HS-5 (cell line): ENCODE measurements at regions not wholly inside any gene's neighbourhood (a gene's known extent, or its start where the extent isn't known, plus 50 kb on each side); places are given as distances from the start of the nearest gene placed in this dataset.

Experiments
- DNase-seq: peaks from one replicate; pipeline ENCODE4 v3.0.0-alpha.2; 2012; ENCODE audit warnings: low read depth

DNA sequence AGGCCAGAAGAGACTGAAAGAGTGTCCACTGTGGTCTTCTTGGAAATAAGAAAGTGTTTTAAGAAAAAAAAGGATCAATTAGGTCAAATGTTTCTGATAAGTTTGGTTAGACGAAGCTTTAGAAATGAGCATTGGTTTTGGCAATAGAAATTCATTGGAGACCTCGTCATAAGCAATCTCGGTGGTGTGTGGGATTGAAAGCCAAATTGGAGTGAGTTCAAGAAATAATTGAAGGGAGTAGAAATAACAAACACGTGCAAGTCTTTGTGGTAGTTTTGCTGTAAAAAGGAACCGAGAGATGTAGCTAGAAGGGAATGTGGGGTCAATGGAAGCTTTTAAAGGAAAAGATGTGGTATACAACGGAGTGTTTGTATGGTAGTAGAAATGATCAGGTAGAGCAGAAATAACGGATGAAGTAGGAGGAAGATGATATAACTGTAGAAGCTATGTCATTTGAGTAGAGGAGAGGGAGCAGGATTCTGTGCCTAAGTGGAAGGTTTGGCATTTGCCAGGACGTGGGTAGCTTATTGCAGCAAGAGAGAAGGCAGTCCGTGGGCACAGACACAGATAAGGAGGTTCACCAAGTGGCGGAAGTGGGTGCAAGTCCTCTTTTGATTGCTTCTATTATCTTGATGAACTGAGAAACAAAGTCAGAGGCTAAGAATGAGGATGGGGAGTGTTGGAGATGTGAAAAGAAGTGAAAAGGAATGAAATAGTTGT lies 146.2 kb downstream of the DACT1 start:
- no peak for DNase-seq

DNA sequence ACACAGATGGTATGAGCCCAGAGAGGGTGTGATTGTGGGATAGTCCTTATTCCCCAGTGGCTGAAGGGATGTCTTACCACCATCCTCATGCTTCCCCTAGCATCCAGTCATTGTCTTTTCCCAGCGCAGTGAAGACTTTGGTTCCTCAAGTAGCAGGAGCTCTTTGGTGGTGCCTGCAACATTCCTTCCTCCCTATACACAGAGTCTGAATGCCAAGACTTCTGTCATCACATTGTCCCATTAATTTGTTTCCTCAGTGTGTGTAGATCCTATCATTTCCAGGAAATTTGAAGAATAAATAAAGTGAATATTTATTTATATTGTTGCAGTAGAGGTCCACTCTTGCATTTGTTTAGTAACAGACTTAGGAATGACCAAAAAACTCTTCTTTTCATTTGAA lies 147.2 kb downstream of the DACT1 start:
- DNase-seq = no peak

DNA sequence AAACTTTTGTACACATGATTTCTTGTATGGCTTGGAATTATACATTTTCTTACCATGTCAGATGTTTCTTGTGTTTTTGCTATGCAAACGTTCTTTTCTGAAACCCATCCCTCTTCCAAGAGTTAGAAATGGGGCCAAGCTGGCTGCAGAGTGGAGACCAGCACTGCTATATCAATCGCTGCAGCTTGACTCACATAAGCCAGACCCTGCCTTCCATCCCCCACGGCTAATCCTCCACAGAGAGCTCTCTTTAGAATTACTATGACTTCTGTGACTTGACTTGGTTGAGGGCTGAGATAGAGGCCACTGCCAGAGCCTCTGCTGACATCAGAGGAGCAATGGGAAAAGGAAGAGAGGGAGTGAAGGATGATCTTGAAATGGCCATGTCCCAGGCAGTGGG lies 147.9 kb downstream of the DACT1 start:
- DNase-seq = no peak

DNA sequence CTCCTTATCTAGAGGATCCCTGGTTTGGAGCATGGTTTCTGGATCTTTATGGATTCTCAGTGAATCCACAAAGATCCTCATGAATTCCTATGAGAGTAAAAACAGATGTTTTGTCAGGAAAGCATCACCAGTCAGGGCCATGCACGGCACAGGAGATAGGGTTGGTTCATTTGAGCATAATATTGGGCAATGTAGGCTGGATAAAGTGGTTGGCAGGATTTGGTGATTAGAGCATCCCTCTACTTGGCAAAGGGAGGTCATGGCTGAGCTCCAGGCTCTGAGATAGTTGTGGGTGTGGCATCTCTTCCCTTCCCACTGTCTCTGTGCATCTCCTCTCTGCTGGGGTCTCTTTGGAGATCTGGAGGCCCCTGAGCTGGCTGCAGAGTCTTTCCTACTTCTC lies 149.8 kb downstream of the DACT1 start:
- no peak for DNase-seq

DNA sequence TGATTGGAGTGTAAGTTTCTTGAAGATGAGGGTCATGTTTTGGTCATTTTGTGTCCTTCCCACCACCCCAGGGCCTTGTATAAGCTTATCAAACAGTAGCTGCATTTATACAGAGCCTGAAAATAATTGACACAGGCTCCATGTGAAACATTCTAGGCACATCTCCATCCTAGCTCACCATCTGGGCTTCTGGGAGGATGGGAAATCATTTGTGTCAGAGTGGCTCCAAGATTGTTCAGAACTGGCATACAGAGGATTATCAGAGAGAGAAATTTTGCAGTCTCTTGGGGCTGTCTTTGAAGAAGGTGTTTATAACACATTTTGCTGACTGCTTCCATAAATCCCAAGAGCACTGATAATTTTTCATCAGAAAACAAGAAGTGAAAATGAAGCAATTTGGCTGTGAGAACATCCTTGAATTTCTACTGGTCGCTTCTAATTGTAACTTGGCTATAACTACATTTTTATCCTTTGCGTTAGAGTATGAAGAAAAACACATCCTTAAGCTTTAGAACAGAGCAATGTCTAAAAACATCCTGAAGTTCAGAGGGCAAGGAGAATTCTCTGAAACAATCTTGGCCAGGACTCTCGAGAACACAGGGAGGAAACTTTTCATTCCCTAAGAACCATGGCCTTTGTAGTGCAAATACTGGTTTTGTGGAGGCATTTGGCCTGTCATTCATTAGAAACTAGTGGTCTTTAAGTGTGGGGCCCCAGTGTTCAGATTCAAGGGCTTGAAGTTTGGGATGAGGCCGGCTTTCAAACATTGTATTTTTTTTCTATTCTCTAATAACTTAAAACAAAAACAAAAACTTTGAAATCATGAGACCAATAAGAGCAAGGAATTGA lies 151.1 kb downstream of the DACT1 start:
- DNase-seq = no peak

DNA sequence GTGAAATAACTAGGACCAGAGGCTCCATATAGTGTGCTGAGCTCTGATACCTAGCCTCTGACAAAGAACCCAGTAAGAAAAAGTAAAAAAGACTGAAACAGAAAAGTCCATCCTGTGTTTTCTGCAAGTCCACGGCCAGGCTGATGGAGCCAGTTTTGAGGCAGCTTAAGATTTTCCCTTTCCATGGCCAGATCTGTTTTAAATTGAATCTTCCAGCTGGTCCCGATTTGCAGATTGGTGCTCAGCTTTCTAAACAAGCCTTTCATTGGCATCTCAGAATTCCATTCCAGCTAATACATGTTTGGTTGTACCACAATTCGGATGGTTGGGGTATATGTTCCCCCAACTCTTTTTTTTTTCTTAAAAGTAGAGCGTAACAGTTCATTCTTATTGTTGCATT lies 152.0 kb downstream of the DACT1 start:
- DNase-seq = no peak

DNA sequence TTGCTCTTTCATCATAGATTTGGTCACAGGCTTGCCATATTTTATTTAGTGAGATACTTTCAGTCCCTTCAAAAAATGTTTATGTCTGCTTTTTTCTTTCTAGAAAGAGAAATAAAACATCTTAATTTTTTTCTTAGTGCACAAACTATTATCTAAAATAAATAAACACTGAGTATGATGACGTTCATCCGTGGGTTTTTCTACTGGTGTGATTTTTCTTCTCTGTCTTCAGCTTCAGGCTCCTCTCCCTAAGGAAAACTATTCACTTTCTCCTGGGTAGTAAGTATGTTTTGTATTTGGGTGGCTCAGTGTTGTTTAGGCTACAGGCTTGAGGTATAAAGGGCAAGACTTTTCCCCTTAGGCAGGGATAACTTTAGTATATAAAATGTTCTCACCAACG lies 154.7 kb downstream of the DACT1 start:
- DNase-seq = no peak

DNA sequence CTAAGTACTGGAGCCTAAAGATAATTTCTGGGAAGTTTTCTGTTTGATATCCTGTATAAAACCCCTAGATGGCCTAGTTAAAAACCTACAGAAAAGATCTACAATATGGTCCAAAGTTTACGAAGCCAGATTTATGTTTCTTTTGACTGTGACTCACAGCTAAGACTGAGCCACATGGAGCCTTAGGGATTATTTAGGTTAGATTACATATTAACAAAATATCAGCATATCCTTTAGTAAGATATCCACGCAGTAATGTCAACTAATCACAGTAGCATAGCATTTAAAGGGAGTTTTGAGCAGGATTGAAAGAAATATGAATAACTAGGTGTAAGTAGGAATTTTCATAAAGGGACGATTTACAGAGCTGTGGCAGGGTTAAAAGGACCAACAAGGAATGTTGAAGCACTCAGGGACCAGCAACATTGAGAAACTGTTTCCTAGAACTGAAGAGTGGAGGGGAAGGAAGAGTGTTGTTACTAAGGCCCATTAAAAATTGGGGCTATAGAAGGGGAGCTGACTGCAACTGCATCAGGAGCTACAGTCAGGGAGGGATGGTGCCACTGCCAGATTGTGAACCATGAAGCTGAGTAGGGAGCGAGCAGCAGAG lies 155.5 kb downstream of the DACT1 start:
- DNase-seq = no peak

DNA sequence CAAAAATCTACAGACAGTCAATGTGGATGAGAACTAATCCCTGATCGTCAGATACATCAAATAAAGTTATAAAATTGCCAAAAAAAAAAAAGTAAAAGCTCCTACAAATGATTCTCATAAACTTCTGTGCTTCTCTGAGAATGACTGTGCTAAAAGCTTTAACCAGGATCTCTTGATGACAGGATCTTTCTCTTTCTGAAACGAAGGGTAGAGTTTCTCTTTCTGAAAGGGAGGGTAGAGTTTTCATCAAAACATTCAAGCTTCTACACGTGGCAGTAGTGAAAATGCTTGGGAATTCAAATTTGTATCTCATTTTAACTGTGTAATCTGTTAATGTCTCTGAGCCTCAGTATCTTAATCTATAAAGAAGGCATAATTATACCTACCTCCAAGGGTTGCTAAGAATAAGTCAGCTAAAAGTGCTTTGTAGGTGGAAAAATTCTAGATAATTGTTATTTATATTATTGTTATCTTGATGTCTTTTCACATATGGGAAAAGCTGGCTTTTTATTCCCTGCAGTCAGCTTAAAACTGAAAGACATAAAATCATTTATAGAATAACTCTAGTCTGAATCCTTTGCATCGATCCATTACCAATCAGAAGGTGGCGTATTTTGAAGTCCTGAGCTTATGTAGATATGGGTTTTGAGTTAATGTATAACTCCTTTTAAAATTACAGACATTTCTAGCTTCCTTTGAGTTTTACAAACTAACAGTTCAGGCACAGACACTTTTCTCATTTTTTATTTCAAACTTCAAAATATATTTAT lies 157.4 kb downstream of the DACT1 start:
- no peak for DNase-seq

DNA sequence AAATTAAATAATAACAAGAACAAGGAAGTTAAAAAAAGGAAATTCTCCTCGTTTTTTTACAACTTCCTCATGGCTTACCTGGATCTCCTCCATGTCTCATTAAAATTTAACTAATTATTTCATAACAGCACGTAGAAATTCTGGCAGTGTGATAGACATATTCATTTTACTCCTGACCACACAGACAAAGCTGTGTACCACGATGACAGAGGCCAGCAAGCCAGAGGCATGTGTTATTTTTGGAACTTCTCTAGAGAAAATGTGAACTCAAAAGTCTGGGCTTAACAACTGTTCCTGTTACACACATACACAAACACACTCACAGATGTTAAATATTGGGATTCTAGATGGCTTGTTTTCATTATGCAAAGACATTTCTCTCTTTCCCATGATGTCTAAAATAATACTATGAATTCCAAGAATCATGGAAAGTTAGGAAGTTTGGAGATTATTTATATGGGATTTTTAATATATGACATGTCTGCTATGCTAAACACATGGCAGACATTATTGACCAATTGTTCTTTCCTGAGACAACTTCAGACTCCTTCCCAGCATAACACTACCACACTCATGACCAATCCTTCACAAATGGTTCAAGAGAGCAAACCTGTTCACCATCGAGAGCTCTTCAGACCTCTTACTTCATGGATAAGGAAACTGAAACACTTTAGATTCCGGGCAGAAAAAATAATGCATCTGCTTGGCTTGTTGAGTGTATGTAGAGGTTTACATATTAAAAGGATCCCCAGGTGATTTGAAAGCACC lies 158.7 kb downstream of the DACT1 start:
- no peak for DNase-seq

DNA sequence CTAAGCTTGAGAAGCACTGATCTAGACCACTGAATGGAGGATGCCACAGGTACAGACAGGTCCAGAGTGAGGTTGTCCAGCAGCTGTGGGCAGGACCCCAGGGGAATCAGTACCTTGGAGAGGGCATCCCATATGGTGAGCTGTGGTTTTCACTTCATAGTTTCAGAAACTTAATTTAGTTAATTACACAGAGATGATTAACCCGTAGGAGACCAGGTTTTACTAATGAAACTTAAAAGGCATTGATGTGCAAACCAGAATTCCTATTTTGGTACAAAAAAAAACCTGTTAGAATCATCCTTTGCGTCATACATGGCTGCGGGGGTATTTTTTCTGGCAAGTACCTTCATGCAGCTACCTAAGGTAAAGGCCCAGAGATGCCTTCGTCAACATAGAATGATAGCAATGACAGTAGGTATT lies 159.3 kb downstream of the DACT1 start:
- no peak for DNase-seq

DNA sequence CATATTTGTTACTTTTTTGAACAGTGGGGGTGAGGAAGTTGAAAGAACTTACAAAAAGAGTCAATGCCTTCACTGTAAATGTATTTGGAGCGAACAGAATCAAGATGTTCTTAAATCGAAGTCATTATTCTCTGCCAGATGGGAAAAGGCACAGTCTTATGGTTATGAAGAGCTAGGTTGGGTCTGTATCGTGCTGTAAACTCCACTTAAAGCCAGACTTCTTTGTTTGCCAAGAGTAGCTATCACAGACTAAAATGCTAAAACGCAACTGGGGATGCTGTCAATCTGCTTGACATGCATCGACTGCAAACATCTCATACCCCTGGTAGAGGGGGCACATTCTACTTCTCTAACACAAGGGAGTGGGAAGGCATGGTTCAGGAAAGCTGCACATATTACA lies 160.4 kb downstream of the DACT1 start:
- DNase-seq = no peak

DNA sequence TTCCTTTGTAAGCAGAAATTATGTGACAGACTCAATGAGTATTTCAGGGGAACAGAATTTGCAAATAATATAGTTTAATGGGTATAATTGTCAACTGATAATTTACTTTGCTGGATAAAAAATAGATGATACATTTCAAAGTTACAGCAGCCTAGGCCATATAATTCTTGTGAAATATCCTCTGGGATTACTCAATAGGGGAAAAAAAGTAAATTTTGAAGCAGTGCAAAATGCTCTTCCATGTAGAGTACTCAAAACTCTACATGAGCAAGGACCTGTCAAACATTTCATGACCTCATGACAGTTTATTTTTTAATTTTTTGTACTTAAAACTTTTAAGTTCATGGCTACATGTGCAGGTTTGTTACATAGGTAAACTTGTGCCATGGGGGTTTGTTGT lies 163.3 kb downstream of the DACT1 start:
- DNase-seq = no peak

DNA sequence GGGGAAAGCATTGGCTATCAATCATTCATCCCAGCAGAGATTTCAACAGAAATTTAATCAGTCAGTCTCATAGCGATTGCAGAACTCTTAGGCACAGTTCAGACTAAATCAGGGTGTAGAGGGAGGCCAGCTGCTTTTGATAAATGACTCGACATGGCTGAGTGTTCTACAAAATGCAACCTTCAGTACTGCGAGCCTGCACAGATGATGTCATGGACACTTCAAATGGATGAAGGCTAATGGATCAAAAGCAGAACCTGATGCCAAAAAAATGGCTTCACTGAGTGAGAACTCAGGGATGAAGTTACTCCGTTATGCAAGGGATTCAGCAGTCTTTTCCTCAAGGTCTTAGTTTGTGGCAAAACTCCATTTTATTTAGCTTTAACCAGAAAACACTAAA lies 167.3 kb downstream of the DACT1 start:
- DNase-seq = no peak

DNA sequence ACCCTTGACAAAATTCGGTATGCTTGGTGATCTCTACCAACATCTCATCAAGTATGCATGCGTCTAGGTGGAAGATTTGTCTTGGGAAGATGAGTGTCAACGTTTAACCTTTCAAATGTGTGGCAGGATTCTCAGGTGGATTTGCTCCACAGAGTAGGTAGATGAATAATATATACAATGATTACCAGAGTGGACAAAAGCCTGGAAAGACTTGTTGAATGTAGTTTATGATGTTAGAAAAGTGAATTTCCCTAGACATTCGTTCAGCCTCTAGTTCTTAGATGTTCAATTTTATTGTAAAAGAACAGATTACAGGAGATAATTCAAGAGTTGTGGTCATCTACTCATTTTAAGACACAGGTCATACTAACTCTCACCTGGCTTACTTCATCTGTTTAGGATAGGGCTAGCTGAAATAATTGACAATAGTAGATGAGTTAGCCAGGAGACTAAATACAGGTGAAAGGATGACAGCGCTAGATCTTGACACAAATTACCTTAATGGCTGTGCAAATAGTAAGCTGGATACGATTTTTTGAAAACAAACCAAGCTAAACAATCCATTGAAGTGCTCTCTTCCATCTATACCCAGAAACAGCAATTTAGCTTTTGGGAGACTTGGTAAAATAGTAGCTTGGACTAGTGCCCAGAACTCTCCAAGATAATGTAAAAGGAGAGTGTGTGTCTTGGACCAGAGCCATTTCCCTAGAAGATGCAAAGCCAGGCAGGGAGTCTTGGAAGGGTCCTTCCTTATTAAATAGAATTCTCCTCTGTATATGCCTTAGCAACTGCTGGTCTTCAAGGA lies 168.0 kb downstream of the DACT1 start:
- DNase-seq = no peak

DNA sequence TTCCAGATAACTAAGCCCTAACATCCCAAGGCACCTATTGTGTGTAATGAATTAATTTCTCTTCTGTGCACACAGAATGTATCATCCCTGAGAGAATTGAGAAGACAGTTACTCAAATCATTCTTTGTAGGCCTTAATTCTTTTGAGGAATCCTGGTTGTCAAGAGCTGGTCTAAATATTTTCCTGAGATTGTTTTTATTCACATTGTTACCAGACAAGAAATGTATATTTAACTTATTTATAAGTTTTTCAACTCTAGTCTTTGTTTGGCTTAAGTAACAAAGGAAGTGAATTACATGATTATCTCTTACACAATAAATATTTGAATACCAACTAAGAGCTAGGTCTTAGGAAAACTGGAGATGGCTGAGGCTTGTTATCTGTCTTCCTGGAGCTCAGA lies 169.4 kb downstream of the DACT1 start:
- no peak for DNase-seq

DNA sequence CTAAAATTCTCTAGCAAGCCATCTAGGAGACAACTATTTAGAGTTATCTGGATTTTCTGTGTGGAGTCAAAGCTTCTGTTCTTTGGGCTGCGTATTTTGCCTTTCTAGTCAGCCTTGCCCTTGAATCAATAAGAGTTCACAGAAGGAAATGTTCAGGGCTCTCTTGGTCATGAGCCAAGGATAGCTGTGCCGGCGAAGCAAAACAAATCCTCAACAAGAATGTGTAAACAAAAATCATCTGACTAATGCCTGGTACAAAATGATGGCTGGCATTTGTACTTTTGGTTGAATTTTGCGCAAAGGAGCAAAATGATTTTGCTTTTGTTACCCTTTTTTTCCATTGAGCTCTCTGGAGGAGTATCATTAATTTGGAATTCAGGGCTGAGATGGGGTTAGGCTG lies 171.1 kb downstream of the DACT1 start:
- no peak for DNase-seq

DNA sequence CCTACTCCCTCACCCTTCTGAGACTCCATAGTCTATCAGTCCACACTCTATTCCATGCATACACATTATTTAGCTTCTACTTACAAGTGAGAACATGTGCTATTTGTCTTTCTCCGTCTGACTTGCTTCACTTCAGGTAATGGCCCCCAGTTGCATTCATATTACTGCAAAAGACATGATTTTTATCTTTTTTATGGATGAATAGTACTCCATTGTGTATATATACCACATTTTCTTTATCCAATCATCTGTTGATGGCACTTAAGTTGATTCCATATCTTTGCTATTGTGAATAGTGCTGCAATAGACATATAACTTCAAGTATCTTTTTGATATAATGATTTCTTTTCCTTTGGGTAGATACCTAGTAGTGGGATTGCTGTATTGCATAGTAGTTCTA lies 171.8 kb downstream of the DACT1 start:
- DNase-seq = no peak

DNA sequence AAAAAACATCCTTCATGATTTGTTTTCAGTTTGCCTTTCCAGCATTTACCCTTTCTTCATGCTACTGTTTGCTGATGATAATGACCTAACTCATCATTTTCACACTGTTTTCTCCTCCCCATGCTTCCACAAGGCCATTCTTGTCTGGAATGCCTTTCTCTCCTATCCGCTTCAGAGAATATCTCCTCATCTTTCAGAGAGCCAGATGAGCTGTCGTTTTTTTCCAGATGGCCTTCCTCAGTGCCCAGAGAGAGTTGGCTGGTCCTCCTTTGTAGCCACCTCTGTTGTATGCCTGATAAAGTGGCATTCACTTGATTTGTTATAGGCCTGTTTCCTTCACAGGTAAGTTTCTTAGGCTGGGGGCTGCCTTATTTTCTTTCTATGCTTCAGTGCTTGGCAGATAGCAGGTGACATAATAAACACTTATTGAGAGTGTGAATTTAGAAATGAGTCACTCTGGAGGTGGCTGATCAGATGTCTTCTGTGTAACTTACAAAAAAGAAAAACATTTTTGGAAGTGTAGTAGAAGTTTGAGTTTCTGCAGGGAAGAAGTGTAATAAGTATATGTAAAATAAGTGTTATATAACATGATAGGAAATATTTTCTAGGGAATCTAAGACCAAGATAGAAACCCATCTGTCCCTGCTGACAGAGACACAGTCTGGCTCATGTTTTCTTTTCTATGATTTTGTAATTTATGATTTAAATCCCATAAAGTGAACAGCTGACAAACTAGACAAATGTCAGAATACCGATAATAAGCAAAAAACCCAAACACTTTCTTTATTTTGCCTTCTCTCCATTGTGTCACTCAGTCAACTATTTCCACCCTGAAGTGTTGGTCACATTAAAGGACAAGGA lies 174.5 kb downstream of the DACT1 start:
- DNase-seq = no peak

DNA sequence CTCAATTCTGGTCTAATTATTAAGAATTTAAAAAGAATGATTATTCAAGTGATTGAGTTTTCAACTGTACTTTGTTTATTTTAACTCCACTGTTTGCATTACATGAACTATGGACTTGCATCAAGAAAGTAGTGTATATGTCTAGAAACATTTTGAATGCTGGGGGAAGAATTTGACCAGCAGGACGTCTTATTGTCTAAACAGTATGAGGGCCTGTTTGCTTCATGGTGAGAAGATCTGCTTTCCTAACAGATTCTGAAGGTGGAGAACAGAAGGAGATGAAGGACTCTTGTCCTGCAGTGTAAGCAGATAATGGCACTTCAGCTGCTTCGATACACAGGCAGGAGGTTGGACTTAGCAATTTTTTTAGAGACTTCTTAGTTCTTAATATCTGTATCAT lies 176.0 kb downstream of the DACT1 start:
- no peak for DNase-seq
